Stomach (tissue), 4 donors: ENCODE measurements at regions not wholly inside any gene's neighbourhood (a gene's known extent, or its start where the extent isn't known, plus 50 kb on each side); places are given as distances from the start of the nearest gene placed in this dataset.

Experiments used
- POLR2AphosphoS5 ChIP-seq, 3 donors: sonication (generic); formaldehyde crosslinking; IDR thresholded peaks; one replicate each; pipeline ENCODE4 v1.6.1; 2016; ENCODE audit warnings: antibody characterized with exemption in 3 of 3
- TF ChIP-seq, protein P1 (sequence below), 7 experiments: fragments of 450-650 bp in 4 of 7; fragments of 200-600 bp in 3 of 7; sonication (generic) in 3 of 7; IDR thresholded peaks; one replicate each; pipeline ENCODE4 v1.5.1; 2016 to 2019; ENCODE audit warnings: antibody characterized with exemption in 7 of 7, control low read depth in 2 of 7, mild to moderate bottlenecking in 1 of 7

GRCh38 chr2:225231900-225232299 lies 167.6 kb upstream of the NYAP2 start:
- TF ChIP-seq POLR2AphosphoS5 (IDR thresholded peaks at IDR 0.05), result no peak
- TF ChIP-seq, protein P1, sequence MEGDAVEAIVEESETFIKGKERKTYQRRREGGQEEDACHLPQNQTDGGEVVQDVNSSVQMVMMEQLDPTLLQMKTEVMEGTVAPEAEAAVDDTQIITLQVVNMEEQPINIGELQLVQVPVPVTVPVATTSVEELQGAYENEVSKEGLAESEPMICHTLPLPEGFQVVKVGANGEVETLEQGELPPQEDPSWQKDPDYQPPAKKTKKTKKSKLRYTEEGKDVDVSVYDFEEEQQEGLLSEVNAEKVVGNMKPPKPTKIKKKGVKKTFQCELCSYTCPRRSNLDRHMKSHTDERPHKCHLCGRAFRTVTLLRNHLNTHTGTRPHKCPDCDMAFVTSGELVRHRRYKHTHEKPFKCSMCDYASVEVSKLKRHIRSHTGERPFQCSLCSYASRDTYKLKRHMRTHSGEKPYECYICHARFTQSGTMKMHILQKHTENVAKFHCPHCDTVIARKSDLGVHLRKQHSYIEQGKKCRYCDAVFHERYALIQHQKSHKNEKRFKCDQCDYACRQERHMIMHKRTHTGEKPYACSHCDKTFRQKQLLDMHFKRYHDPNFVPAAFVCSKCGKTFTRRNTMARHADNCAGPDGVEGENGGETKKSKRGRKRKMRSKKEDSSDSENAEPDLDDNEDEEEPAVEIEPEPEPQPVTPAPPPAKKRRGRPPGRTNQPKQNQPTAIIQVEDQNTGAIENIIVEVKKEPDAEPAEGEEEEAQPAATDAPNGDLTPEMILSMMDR (IDR thresholded peaks at IDR 0.05), result no peak
